Activated CD8-positive, alpha-beta memory T cell treated with anti-CD3 and anti-CD28 coated beads, Interleukin-2, amount 50 U/mL, for 1 hour (primary cell): ENCODE measurements at regions not wholly inside any gene's neighbourhood (a gene's known extent, or its start where the extent isn't known, plus 50 kb on each side); places are given as distances from the start of the nearest gene placed in this dataset.
"Not testable (repeated sequence)": the region's sequence is repeated elsewhere in the genome, so short reads cannot be mapped to it uniquely, and the experiment has no call there.

ENCODE experiments used
- DNase-seq: peaks from one replicate; pipeline ENCODE4 v3.0.0-alpha.2; 2020; ENCODE audit errors: extremely low read depth

DNA sequence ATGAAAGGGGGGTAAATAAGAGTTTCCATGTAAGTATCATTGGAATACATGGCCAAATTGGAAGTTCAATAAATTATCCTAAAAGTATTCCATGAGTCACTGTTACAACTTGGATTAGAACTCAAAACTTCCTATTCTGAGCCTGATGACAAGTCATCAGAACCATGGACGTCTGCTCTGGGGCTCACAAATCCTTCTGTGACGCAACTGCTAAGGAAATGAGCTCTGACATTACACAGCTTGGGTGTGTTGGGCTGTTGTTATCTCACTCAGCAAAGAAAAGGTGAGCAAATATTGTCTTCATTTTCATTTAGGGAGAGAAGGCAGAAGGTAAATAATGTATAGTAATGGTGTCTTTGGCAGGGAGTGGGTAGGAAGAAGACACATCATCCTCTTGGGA, 214.8 kb upstream of the ADO start:
- DNase-seq, result no peak

DNA sequence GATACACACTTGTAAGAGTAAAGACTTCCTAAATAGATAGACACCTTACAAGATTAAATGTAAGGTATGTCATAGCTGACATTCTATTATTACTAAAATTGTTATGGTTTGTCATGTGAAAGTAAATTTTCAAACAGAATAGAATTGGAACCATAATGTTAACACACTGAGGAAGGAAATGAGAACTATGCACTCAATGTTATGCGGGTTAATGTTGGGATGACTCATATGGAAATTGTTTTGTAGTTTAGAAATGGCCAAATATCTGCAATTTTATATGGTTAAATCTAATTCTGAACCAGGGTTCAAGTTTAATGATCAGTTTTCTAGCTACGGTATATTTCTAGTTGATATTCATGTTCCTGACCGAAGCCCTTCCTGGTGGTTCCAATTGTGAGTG, 214.2 kb upstream of the ADO start:
- DNase-seq, result no peak

DNA sequence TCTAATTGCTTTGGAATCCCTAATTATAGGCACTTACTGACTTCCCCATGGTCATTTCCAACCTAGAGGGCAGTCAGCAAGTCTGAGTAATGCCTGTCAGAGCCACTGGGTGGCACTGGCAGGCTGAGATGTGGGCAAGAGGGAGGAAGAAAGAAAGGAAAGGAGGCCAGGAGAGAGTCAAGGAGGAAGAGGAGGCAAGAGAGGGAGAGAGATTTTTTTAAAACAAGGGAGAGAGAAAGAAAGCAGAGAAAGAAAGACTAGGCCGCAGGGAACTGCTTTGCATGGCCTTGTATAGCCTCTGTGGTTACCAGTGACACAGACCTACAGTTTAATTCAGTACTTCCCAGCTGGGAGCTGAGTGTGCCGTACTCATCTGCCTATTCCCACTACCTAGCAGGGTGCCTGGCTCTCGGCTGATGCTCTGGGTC, 210.4 kb upstream of the ADO start:
- no peak for DNase-seq

DNA sequence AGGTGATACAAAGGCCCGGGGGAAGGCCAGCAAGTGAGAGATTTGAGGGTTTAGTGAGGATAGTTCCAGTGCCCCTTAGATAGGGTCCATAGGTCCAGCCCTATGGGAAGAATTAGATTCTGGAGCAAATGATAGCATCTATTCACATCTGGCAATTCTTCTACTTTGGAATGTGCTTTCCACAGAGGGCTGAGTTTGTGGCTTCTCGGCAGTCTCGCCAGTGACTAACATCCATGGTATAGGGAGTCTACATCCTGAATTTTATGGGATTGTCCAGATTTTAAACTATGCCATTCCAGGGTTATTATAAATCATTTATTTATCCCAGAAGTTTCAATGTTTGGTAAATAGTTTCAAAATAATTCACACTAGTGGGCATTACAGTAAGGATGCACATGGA, 207.3 kb upstream of the ADO start:
- no peak for DNase-seq

DNA sequence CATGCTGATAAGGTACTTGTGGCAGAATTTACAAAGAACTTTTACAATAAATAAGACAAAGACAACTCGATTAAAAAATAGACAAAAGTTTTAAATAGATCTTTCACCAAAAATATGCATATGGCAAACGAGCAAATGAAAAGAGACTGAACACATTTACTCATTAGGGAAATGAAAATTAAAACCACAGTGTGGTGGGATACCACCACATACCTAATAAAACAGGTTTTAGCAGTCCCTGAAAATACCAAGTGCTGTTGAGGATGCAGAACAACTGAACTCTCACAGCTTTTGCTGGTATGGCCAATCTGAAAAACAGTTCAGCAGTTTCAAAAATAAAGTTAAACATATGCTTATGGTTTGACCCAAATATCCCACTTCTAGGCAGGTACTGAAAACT, 205.4 kb upstream of the ADO start:
- no peak for DNase-seq

DNA sequence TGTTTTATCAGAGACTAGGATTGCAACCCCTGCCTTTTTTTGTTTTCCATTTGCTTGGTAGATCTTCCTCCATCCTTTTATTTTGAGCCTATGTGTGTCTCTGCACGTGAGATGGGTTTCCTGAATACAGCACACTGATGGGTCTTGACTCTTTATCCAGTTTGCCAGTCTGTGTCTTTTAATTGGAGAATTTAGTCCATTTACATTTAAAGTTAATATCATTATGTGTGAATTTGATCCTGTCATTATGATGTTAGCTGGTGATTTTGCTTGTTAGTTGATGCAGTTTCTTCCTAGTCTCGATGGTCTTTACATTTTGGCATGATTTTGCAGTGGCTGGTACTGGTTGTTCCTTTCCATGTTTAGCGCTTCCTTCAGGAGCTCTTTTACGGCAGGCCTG, 198.0 kb upstream of the ADO start:
- DNase-seq, result not testable (repeated sequence)

DNA sequence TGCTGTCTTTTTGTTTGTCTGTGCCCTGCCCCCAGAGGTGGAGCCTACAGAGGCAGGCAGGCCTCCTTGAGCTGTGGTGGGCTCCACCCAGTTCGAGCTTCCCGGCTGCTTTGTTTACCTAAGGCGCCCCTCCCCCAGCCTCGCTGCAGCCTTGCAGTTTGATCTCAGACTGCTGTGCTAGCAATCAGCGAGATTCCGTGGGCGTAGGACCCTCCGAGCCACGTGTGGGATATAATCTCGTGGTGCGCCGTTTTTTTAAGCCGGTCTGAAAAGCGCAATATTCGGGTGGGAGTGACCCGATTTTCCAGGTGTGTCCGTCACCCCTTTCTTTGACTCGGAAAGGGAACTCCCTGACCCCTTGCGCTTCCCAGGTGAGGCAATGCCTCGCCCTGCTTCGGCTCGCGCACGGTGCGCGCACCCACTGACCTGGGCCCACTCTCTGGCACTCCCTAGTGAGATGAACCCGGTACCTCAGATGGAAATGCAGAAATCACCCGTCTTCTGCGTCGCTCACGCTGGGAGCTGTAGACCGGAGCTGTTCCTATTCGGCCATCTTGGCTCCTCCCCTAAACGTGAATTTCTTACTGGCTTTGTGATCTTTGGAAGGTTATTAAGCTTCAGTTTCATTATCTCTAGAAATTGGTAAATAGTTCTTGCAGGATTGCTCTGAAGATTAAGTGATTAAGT, 196.2 kb upstream of the ADO start:
- DNase-seq, result not testable (repeated sequence)

DNA sequence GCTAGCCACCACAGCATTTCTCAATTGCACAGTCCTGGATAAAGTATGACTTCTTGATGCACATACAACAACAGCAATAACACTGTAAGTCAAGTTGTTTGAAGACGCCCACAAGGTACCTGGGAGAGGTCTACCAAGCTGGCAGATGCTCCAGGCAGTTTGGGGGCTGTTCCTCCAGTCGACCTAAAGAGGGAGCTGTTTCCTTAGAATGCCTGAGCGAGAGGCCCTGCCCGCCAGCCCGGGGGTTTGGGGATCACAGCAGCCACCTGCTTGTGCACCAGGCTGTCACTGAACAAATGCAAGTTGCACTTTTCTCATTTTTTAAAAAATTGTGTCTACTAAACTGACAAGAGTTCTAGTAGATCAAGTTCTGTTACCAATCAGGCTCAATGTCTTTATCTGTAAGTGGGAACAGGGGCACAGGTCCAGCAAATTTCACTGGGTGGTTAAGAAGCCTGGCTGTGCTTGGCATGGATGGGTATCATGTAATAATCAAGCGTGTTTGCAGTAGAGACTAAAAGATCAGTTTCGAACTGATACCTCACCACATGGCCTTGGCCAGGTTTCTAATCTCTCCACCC, 193.8 kb upstream of the ADO start:
- peak; percentile 29 for DNase-seq

DNA sequence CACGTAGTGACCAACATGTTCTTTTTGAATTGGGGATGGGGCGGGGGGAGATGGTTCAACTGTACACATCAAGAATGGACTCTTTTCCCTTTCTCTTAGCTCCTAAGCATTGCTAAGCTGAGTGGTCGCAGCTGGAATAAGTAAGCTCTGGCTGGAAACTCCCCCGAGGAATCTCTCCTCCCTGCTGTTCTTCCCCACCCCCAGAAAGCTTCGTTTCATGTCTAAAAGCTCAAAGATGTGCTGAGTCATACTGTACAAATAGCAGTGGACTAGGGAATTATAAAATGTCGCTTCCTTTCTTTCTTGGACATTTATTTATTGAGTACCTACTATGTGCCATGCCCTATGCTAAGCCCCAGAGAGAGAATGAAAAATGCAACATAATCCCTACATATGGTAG, 191.1 kb upstream of the ADO start:
- DNase-seq, result no peak

DNA sequence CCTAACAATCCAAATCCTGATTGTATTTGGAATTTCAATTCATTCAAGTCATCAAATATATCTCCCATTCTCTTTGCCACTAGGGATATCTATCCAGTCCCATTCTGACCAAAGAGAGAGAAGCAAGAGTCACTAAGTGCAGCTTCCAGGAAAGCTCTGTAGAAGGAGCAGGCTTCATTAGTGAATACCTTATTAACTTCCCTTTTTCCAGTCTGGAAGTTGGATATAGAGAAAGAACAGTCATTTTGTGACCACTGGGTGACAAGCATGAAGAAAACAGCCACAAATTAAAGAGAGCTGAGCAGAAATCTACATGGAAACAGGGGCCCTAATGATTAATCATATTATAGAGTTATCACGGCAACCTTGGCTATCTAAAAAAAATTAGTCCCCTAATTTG, 190.7 kb upstream of the ADO start:
- DNase-seq, result no peak

DNA sequence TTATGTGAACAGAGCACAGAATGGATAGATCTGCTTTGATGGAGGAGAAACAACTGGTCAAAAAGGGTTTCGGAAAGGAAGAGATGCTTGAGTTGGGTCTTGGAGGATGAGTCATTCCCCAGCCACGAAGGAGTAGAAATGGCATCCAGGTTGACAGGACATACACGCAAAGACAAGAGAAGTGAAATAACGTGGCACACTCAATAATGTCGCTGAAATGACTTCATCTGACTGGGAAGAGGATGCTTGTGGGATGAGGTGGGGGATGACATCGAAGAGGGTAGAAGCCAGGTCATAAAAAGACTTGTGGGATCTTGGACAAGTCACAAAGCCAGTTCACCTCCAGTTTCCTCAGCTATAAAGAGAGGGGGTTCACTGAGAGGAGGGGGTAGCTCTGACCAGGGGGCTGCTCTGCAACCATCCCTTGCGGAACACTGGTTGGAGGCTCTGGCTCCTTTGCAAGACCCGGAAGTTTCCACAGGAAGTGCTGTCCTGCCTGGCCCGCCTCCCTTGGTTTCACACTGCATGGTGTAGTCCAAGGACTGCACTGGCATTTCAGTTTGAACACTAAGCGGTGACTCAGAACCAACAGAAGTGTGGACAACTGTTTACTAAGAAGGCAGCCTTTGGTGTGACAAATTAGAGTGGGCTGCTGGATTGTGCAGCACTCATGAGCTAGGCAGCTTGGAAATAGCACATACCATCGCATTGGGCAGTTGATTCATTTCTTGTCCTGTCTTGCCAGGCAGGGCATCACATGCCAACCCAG, 189.9 kb upstream of the ADO start:
- no peak for DNase-seq

DNA sequence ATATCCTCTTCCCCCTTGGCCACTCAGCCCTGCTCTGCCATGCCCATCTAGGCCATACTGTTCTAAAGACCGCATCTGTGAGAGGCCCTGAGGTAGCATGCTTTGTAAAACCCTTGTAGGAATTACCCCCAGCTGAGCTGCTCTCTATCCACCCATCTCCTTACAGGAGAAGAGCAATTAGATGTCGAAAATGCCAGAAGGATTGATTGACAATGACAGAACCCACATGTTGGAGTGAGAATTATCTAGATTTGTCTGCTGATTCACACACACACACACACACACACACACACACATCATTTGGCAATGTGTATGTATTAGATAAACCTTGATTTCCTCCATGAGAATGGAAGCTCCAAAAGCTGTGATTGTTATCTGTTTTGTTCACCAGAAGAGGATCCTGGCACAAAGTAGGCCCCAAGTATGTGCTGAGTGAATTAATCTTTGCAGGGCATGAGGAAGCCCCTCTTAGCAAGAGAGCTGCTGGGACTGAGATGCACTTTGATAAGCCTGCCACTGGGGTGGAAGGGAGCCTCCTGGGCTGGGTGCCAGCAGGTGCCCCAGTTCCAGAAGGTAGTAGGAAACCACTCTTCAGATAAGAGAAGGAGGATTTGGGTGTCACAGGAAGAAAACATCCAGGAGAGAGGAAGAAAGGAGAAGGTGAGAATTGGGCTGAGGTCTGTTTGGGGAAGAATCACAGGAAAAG, 187.5 kb upstream of the ADO start:
- no peak for DNase-seq

DNA sequence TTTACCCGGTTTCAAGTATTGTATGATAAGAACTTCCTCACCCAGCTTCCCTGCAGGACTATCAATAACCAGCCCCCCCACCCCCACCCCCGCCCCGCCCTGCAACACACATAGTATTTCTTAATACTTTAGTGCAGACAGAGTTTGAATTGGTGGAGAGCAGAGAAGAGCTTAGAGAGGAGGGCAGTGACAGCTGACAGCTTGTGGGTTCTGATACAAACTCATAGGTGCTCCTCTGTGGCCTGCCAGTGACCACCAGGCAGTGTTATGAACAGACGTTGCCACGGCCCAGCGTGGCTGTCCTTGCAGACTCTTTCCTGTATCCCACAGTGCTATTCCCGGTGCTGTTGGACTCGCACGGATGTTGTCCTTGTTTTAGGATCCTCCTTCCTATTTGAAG, 186.9 kb upstream of the ADO start:
- no peak for DNase-seq

DNA sequence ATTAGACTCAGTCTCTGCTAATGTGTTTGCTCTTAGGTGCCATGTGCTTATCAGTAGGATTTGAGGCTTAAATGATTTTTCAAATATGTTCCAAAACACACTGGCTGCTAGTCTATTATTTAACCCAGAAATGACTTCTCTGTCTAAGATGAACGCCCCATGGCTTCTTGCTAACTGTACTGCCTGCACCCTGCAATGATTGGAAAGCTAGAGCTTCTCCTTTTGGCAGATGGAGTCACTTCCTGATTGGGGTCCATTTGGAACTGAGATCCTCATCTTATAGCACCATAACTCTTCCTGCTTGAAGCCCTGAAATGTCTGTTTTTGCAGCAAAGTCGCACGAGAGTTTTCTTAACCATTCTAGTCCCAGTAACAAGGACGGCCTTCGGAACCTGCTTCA, 186.5 kb upstream of the ADO start:
- no peak for DNase-seq

DNA sequence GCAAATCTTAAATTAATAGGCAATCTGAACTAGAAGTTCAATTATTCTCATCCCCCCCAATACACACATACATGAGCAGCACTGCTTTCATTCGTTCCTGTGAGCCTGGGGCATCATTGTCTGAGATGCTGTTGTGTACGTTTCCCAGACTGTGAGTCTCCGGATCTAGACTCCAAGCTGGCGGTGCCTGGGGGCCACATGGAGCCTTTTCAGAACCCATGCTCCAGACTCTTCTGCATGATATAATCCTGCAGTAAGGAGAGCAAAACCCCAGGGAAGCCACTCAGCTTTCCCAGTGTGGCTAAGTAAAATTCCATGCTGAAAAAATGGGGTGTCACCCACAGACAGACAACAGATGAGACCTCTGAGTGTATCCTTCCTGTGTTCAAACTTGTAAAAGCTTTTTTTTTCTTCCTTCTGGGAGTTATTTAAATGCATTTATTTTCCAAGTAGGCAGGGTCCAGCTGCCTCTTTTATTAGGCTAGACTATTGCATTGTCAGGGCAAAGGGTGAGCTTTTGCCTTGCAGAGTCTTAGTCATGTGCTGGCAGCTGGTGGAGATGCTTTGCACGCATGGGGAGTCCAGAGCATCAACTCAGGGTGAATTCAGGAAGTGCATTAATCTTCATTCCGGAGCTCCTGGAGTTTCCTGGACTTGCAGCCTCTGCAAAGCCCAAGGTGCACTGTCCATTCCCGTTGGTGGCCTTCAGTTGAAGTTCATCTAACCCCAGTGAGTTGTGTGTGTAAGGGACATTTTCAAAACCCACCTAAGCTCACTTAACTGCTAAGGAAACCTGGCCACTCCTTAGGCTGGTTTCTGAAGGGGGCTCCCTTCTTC, 185.7 kb upstream of the ADO start:
- DNase-seq, result no peak

DNA sequence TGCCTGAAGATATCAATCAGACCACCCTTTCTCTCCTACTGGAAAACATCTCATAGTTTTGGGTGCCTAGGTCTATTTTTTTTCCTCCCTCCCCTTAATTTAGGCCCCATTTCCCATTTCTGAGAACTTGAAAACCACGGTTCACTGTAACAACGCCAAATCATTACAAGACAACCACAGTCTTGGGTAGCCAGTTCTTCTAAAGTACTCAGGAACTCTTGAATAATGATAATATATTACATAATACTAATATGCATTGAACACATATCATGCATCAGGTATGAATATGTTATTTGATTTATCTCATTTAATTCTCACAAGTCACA, 185.1 kb upstream of the ADO start:
- DNase-seq, result no peak

DNA sequence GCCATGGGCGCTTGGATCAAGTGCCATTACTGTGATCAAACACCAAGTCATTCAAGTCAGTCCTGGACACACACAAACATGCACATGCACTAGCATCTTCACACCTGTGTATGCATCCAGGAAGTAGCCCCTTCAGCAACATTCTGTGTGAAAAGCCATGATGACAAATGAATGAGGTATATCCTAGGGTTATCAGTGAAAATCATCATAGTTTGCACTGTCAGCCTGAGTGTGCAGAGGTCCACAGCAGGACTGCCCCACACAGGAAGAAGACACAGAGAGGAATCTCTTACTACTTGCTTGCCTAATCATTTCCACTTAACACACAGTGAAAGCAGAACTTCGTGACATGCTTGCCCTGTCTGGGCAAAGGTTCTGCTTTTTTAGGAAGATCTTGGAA, 184.0 kb upstream of the ADO start:
- DNase-seq, result no peak

DNA sequence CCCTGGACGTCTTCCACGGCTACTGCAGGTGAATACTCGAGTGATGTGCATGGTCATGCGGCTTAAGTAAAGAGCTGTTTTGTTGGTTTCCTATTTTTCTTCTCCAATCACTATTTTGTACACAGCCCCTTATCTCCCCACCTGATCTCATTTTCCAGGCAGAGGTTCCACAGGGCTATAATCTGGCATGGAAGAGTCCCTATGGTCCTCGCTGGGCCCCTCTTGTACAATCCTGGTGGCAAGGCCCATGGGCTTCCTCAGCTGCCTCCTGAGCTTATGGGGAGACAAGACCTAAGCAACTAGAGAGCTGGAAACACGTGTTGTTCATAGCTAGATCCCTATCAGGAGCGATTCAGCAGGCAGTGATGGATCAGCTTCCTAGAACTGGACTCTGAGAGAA, 181.3 kb upstream of the ADO start:
- DNase-seq, result no peak

DNA sequence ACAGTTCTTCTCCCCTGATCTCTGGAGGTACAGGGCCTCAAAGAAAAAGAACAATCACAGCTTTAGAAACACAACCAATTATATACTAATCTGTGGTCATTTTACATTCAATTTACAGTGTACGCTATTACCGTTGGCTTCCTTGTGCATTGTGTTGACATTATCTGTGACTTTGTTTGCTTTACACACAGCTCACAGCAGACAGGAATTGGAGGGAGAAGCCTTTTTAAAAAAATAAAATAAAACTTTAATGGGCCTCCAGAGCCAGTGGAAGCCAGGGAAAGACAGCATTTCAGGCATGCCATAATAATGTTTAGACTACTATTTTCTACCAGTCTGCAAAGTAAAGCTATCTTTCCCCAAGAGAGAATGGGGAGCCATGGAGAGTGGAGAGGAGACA, 179.0 kb upstream of the ADO start:
- no peak for DNase-seq

DNA sequence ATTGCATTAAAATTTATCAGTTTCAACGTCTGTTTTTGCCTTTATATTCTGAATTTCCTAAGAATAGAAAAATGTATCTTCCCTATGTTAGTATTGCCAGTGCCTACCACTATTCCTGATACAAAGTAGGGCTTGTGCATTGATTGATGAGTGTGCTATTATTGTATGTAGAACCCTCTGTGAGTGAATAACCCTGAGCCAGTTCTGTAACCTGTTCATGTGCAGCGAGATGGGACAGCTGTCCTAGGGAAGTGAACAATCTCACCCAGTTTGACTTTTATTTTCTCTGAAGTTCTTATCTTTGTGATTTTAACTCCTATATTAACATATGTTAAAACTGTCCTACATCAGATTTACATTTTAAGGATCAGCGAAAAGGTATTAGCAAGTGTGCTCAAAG, 178.4 kb upstream of the ADO start:
- no peak for DNase-seq

DNA sequence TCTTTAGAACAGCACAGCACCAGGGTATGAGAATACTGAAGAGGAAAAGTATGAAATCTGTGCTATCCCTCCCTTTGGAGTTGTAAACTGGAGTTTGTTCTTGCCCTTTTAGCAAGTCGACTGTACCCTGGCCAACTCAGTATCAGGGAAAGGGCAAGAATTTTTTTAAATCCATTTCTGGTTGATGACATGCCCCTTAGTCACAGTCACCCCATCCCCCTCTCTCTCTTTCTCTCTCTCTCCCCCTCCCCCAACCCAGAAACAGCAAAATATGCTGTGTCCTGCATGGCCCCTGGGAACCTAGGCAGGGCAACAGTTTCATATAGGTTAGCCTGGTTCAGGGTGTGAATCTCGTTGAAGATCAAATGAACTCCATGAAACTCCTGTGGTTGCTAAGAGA, 177.7 kb upstream of the ADO start:
- DNase-seq, result no peak

DNA sequence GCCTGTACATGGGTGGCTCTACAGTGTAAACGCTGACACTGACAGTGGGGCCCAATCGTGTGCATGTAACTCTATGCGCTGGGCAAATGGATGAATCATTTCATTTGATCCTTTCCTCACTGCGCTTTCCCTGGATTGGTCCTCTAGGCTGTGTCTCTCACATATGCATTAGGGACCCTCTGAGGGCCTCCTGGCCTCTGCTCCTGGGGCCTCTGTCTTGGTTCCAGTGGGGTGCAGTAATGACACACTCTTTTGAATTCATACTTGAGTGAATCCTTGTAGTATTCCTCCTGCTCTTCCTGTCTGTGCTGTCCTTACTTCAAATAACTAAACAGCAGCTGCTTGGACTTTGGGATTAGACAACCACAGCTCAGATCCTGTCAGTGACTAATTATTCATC, 176.5 kb upstream of the ADO start:
- DNase-seq, result no peak
